Kidney epithelial cell (primary cell): ENCODE measurements at regions not wholly inside any gene's neighbourhood (a gene's known extent, or its start where the extent isn't known, plus 50 kb on each side); places are given as distances from the start of the nearest gene placed in this dataset.

Source experiments
- DNase-seq: peaks from one replicate; pipeline ENCODE4 v3.0.0-alpha.2; 2010; ENCODE audit warnings: low read depth
- H3K27me3 ChIP-seq: 2 replicates; pipeline ENCODE4 v1.6.0; 2011; ENCODE audit warnings: low read length; ENCODE audit not compliant: control insufficient read depth, insufficient read depth
- H3K36me3 ChIP-seq: 2 replicates; pipeline ENCODE4 v1.5.1; 2011; ENCODE audit warnings: low read length; ENCODE audit not compliant: control insufficient read depth, insufficient read depth
- H3K4me3 ChIP-seq: 2 replicates; pipeline ENCODE4 v1.5.1; 2011; ENCODE audit warnings: low read depth, mild to moderate bottlenecking, control low read depth, low read length
- TF ChIP-seq, protein P1 (sequence below): IDR thresholded peaks from 2 replicates; pipeline ENCODE4 v1.5.1; 2011; ENCODE audit warnings: mild to moderate bottlenecking, moderate library complexity, low read length, control low read depth, inconsistent platforms; ENCODE audit not compliant: insufficient read depth, poor library complexity, severe bottlenecking

DNA sequence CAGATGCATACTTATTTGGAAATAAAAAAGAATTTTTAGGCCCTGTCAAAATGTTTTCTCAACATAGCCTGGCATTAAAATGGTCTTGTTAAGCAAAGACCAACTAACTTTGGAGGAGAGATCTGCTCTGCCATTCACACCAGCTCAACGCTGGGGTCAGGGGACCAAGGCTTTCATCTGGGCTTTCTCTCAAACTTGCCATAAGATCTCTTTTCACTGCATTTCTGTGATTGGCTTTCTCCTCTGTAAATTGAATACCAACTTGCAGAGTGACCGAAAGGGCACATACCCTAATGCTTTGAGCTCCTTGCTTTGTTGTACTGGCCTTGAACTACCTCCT is 71.2 kb downstream of the MYCN start:
- DNase-seq, result no peak
- Histone ChIP-seq H3K4me3 (no peak overlapping the region), H3K36me3 (no peaks in the 10 kb centered on the region), H3K27me3 (peaks cover 35% of the 10 kb centered on the region)
- TF ChIP-seq, protein P1, sequence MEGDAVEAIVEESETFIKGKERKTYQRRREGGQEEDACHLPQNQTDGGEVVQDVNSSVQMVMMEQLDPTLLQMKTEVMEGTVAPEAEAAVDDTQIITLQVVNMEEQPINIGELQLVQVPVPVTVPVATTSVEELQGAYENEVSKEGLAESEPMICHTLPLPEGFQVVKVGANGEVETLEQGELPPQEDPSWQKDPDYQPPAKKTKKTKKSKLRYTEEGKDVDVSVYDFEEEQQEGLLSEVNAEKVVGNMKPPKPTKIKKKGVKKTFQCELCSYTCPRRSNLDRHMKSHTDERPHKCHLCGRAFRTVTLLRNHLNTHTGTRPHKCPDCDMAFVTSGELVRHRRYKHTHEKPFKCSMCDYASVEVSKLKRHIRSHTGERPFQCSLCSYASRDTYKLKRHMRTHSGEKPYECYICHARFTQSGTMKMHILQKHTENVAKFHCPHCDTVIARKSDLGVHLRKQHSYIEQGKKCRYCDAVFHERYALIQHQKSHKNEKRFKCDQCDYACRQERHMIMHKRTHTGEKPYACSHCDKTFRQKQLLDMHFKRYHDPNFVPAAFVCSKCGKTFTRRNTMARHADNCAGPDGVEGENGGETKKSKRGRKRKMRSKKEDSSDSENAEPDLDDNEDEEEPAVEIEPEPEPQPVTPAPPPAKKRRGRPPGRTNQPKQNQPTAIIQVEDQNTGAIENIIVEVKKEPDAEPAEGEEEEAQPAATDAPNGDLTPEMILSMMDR, result no peak

DNA sequence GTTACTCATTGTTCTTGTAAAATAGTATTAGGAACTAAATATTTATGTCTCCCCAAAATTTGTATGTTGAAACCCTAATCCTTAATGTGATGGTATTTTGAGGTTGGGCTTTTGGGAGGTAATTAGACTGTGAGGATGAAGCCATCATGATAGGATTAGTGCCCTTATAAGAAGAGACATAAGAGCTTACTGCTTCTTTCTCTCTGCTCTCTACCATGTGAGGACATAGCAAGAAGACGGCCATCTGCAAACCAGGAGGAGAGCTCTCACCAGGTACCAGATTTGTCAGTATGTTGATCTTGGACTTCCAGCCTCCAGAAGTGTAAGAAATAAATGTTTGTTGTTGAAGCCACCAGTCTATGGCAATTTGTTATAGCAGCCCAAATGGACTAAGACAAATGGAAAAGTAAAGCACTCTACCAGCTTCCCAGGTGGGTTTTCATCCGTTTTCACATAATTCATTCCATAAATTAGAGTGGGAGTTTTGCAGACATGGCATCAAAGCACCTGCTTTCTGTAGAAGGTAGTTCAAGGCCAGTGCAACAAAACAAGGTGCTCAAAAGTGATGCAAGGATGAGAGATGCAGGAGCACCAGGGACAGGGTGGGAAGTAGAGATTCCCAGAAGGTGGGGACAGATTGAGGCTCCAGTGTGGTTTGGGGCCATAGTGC is 70.7 kb downstream of the MYCN start:
- DNase-seq, result no peak
- TF ChIP-seq, protein P1, result no peak
- H3K36me3 ChIP-seq, result no peaks in the 10 kb centered on the region
- H3K4me3 ChIP-seq, result no peak overlapping the region
- peaks cover 35% of the 10 kb centered on the region for H3K27me3 ChIP-seq

DNA sequence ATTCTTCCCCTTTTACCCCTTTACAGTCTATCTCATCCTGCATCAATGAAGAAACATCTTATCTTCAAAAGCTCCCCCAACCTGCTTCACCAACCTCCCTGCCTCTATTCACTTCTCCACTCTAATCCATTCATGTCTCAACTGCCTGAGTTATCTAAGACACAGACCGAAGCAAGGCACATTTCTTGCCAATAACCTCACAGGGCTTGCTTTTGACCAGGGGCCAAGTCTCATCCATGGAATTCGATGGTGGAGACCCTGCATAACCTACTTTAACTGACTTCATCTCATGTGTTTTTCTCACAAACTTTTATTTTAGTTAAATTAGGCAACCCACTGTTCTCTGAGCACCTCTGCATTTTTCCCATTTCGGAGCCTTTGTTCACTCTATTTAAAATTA is 69.7 kb downstream of the MYCN start:
- no peaks in the 10 kb centered on the region for H3K36me3 ChIP-seq
- TF ChIP-seq, protein P1, result no peak
- peaks cover 34% of the 10 kb centered on the region for H3K27me3 ChIP-seq
- H3K4me3 ChIP-seq, result no peak overlapping the region
- no peak for DNase-seq

DNA sequence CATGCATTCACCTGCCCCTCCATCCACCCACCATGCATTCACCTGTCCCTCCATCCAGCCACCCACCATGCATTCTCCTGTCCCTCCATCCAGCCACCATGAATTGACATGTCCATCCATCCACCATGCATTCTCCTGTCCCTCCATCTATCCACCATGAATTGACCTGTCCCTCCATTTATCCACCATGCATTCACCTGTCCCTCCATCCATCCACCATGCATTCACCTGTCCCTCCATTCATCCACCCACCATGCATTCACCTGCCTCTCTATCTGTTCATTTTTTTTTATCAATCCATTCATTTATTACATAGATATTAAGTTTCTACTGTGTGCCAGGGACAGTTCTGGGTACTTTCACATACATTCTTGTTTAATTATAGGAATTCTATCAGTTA is 69.2 kb downstream of the MYCN start:
- Histone ChIP-seq H3K36me3 (no peaks in the 10 kb centered on the region), H3K27me3 (peaks cover 29% of the 10 kb centered on the region), H3K4me3 (no peak overlapping the region)
- no peak for DNase-seq
- TF ChIP-seq, protein P1, result no peak

DNA sequence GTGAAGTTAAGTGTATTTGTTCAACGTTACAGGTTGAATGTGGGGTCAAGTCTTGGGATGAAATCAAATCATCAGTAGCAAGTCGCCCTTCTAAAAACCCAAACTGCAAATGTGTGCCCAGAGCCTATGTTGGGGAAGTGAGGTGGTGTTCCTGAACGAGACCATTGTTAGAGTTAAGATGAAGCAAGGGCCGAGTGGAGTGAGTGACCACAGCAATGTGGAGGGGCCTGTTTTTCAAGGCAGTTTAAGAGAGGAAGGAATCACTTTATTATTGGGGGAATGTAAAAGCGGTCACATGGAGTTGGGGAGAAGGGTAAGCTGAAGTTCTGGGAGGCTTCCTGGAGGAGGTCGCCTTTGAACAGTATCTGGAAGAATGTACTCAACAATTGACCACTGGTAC is 68.5 kb downstream of the MYCN start:
- TF ChIP-seq, protein P1, result no peak
- Histone ChIP-seq H3K36me3 (no peaks in the 10 kb centered on the region), H3K4me3 (no peak overlapping the region), H3K27me3 (peaks cover 22% of the 10 kb centered on the region)
- DNase-seq, result no peak

DNA sequence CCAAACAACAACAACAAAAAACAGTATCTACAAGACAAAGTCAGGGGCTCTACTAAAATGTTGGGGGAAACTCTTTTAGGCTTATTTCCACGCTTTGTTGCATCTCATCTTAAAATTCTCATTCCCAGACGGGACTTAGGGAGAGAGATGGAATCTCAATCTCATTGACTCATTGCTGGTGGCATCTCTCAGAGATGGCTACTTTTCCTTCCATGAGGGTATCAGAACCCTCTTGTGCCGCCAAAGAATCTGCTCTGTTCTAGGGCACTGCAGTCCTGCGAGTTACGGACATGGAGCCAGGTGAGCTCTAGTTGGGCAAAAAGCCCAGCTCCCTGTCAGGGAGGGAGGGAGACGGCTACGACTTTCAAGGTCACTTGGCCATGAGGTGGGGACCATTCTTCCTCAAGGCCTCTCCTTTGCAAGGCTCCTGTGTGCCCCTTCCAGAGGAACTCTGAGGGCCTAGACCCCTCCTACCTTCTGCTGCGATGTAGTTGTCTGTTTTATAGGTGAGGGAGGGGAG is 68.0 kb downstream of the MYCN start:
- TF ChIP-seq, protein P1, result no peak
- DNase-seq, result no peak
- no peaks in the 10 kb centered on the region for H3K36me3 ChIP-seq
- H3K27me3 ChIP-seq, result peaks cover 17% of the 10 kb centered on the region
- H3K4me3 ChIP-seq, result no peak overlapping the region
